ENCODE measurements at regions not wholly inside any gene's neighbourhood (a gene's known extent, or its start where the extent isn't known, plus 50 kb on each side); places are given as distances from the start of the nearest gene placed in this dataset.

DNA sequence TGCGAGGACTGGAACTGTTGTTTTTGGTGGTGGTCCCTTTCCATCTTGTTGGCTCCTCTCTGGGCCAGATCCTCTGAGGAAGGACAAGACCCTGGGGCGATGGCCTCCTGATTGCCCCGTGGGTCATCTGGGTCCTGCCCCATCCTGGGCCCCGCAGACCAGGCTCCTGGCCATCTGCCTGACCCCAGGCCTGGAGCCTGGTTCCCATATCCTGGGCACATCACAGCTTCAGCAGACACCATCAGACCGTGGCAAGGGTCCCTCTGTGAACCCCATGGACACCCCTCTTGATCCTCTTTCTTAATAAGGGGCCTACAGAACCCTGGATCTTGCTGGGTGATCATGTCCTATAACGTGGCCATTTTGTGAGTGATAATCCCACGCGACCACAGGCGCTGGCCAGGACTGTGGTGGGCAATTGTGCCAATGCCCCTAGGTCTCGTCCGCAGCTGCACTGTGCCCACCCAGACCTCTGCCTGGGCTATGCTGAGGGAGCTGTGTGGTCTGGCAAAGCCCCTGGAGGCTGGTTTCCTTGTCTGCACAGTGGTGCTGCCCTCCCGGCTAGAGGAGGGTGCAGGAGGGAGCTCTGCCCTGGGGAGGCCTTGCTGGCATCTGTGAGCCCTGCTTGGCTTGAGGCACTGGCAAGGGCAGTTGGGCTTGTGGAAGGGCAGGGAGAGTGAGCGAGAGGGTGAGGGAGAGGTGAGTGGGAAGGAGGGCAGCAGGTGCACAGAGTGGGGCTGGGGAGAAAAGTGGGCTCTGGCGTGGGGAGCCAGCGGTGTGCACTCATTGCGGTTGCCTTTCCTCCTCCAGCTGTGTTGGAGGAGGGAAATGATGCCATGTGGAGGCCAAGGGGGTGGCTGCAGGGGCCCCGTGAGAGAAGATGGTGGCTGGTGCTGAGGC lies 53.1 kb upstream of the PRR23E start:
- no peak for DNase-seq

DNA sequence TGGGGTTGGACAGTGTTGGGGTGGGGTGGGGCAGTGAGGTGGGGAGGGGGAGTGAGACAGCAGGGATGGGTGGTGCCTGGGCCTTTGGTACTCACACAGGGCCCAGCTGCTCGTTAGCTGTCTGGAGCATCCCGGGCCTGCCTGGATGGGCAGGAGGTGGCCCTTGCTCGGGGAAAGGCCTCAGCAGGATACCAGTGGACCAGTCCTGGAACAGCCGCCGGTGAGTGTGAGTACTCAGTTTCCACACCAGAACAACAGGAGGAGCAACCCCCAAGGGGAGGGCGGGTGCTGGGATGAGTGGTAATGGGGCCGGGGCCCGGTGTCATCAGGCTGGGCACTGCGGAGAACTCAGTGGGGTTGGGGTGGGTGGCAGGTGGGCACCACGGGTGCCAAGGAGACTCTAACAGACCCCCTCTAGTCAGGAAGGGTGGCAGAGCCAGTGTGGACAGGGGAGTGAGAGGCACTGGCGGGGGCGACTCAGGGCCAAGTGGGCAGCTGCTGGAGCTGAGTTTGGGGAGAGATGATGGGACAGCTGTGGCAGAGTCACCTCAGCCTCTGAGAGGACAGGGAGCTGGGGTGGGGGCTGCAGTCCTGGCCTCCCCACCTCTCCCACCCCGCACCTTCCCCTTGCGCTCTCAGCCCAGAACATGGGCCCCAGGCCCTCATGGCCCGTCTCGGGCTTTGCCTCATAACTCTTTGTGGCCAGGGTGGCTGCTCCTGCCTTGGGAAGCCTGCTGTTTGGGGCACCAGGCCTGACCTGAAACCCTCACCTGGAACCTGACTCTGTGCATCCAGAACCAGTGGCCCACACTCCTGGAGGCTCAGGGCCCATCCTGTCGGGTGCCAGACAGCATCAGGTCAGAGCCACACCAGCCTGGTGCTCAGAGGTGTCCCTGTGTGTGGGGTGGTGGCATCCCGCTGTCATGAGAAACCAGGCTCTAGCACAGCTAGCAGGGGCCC lies 52.1 kb upstream of the PRR23E start:
- DNase-seq, result no peak

DNA sequence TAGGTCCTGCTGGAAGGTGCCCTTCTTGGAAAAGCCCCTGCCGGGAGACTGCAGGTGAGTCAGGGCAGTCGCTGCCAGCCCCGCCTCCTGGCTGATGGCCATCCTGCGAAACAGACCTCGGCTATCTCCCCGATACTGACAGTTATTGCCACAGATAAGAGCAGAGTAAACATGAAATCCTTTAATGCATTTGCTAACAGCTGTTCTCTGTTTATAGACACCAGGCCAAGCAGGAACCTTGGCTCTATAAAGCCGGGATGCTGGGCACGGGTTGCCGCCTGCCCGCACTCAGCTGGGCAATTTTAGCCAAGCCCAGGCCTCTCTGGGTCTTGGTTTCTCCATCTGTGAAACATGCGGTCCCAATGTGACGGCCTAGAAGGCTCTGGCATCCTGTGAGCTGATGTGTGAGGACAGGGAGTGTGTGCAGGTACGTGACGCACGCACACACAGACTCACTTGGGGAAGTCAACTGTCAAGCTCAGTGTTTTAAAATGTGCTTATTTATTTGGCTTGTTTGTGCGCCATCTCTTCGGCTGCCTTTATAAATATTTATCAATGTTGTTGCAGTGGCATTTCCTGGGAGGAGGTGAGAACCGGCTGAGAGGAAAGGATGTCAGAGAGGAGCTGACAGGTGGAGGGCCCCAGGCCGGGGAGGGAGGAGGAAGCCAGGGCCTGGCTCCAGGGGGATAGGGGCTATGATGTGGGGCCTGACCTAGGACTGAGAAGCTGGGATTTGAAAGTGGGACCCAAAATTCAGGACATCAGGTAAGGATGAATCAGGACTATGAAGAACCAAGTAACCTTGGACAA lies 50.8 kb upstream of the PRR23E start:
- DNase-seq, result no peak
